Prostate gland (tissue), 2 donors: ENCODE measurements at regions not wholly inside any gene's neighbourhood (a gene's known extent, or its start where the extent isn't known, plus 50 kb on each side); places are given as distances from the start of the nearest gene placed in this dataset.

Experiments
- CTCF ChIP-seq, 4 experiments: fragments of 200-600 bp in 2 of 4; fragments of 450-650 bp in 2 of 4; sonication (generic) in 2 of 4; IDR thresholded peaks; 1 replicate in 3 of 4; 2 replicates in 1 of 4; pipeline ENCODE4 v1.5.1; 2016 to 2019; ENCODE audit warnings: antibody characterized with exemption in 4 of 4, mild to moderate bottlenecking in 2 of 4, moderate library complexity in 2 of 4
- POLR2A ChIP-seq: fragments of 450-650 bp; IDR thresholded peaks from one replicate; pipeline ENCODE4 v1.6.1; 2016; ENCODE audit warnings: antibody characterized with exemption, mild to moderate bottlenecking
- POLR2AphosphoS5 ChIP-seq: sonication (generic); formaldehyde crosslinking; IDR thresholded peaks from one replicate; pipeline ENCODE4 v1.6.1; 2017; ENCODE audit warnings: antibody characterized with exemption

- TF ChIP-seq CTCF (IDR thresholded peaks at IDR 0.05) (no peak), POLR2AphosphoS5 (no peak), POLR2A (no peak)
These were observed 232.9 kb upstream of the CDH2 start for GRCh38 chr18:28409811-28410210.
